NCI-H748 (cell line): ENCODE measurements at regions not wholly inside any gene's neighbourhood (a gene's known extent, or its start where the extent isn't known, plus 50 kb on each side); places are given as distances from the start of the nearest gene placed in this dataset.

Experiments used
- DNase-seq: peaks from one replicate; lab custom pipeline; 2025; ENCODE audit not compliant: unreplicated experiment; lab: John Stamatoyannopoulos, UW

GRCh38 chr2:120785228-120785966 lies 49.7 kb downstream of the GLI2 start:
- DNase-seq = no peak

- DNase-seq = no peak
These were observed 50.6 kb downstream of the GLI2 start for GRCh38 chr2:120786038-120786960.

- no peak for DNase-seq
These were observed 51.6 kb downstream of the GLI2 start for GRCh38 chr2:120787111-120787821.

- DNase-seq = no peak
These were observed 52.4 kb downstream of the GLI2 start for GRCh38 chr2:120787822-120788700.

- no peak for DNase-seq
These were observed 55.7 kb downstream of the GLI2 start for GRCh38 chr2:120791243-120791961.

GRCh38 chr2:120791962-120792297 lies 56.3 kb downstream of the GLI2 start:
- DNase-seq = no peak

- DNase-seq = peak; percentile 39
These were observed 58.2 kb downstream of the GLI2 start for GRCh38 chr2:120793682-120794403.

- DNase-seq = no peak
These were observed 59.0 kb downstream of the GLI2 start for GRCh38 chr2:120794716-120795115.

- DNase-seq = no peak
These were observed 60.4 kb downstream of the GLI2 start for GRCh38 chr2:120796094-120796493.

GRCh38 chr2:120797421-120798221 lies 62.0 kb downstream of the GLI2 start:
- no peak for DNase-seq

GRCh38 chr2:120798567-120799247 lies 63.0 kb downstream of the GLI2 start:
- DNase-seq = peak; percentile 2

GRCh38 chr2:120802158-120802557 lies 66.5 kb downstream of the GLI2 start:
- no peak for DNase-seq

GRCh38 chr2:120802867-120803484 lies 67.3 kb downstream of the GLI2 start:
- no peak for DNase-seq

GRCh38 chr2:120803764-120804335 lies 68.2 kb downstream of the GLI2 start:
- no peak for DNase-seq

- peak; percentile 39 for DNase-seq
These were observed 68.8 kb downstream of the GLI2 start for GRCh38 chr2:120804459-120804858.

- DNase-seq = no peak
These were observed 69.3 kb downstream of the GLI2 start for GRCh38 chr2:120805011-120805410.

- DNase-seq = no peak
These were observed 69.9 kb downstream of the GLI2 start for GRCh38 chr2:120805602-120806001.
